ACC112 (cell line): ENCODE measurements at regions not wholly inside any gene's neighbourhood (a gene's known extent, or its start where the extent isn't known, plus 50 kb on each side); places are given as distances from the start of the nearest gene placed in this dataset.

Experiments
- H2AFZ ChIP-seq: fragments of 200-600 bp; sonication (generic); one replicate; pipeline ENCODE4 v1.6.0; 2017; ENCODE audit warnings: antibody characterized with exemption, low read length; ENCODE audit not compliant: unreplicated experiment
- H3K27ac ChIP-seq: fragments of 200-600 bp; sonication (generic); 2 replicates; pipeline ENCODE4 v1.5.1; 2014; ENCODE audit warnings: low read depth, mild to moderate bottlenecking, antibody characterized with exemption, low read length, moderate library complexity
- H3K27me3 ChIP-seq: fragments of 200-600 bp; sonication (generic); 2 replicates; pipeline ENCODE4 v1.6.1; 2014; ENCODE audit warnings: mild to moderate bottlenecking, antibody characterized with exemption, low read length, moderate library complexity, mixed read lengths; ENCODE audit not compliant: insufficient read depth
- H3K36me3 ChIP-seq: fragments of 200-600 bp; sonication (generic); 2 replicates; pipeline ENCODE4 v1.6.1; 2016; ENCODE audit warnings: mild to moderate bottlenecking, antibody characterized with exemption, low read length, moderate library complexity, mixed read lengths; ENCODE audit not compliant: insufficient read depth
- H3K4me1 ChIP-seq: fragments of 200-600 bp; sonication (generic); one replicate; pipeline ENCODE4 v1.6.1; 2016; ENCODE audit warnings: low read length, mixed read lengths; ENCODE audit not compliant: insufficient read depth, unreplicated experiment, control insufficient read depth
- H3K4me3 ChIP-seq: fragments of 200-600 bp; sonication (generic); 2 replicates; pipeline ENCODE4 v1.5.1; 2014; ENCODE audit warnings: mild to moderate bottlenecking, low read depth, low read length
- H3K79me2 ChIP-seq: fragments of 200-600 bp; sonication (generic); one replicate; pipeline ENCODE4 v1.6.0; 2016; ENCODE audit warnings: low read length; ENCODE audit not compliant: control insufficient read depth, unreplicated experiment, insufficient read depth

GRCh38 chrX:42976746-42977366, 198.9 kb upstream of the PPP1R2C start:
- no peaks in the 10 kb centered on the region for H3K4me1 ChIP-seq
- no peaks in the 10 kb centered on the region for H3K36me3 ChIP-seq
- no peak overlapping the region for H3K27ac ChIP-seq
- H3K79me2 ChIP-seq: no peaks in the 10 kb centered on the region
- no peak overlapping the region for H3K4me3 ChIP-seq
- no peak overlapping the region for H2AFZ ChIP-seq
- no peaks in the 10 kb centered on the region for H3K27me3 ChIP-seq

DNA sequence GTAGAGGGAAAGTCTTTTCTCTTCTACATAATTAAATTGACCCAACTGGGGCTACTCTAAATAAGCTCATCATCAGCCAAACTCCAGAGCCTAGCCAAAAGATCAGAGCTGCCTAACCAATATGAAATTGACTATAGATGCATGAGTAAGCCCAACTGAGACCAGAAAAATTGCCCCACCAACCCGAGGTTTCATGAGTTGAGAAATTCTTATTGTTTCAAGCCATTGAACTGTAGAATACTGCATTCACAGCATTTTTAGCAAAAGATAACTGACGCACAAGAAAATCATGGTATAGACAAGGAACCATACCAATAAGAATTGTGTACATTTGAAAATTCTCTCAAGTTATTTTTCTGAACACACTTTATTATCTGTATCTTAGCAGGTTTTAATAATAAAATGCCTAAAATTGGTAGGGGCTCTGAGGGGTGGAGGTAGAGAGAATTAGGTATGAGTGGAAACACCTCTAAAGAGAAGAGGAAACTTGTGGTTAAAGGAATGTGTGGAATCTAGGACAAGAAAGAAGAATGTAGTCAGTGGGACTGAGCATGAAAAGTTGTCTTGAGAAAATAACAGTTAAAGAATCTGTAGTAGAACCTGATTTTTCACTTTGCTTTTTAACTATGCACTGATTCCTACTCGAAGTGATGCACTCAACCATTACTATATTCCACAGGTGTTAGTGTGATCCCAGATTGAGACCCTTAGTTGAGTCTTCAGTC, 200.9 kb upstream of the PPP1R2C start:
- Histone ChIP-seq H3K79me2 (no peaks in the 10 kb centered on the region), H3K27me3 (no peaks in the 10 kb centered on the region), H2AFZ (no peak overlapping the region), H3K36me3 (no peaks in the 10 kb centered on the region), H3K4me3 (no peak overlapping the region), H3K4me1 (no peaks in the 10 kb centered on the region), H3K27ac (no peak overlapping the region)

DNA sequence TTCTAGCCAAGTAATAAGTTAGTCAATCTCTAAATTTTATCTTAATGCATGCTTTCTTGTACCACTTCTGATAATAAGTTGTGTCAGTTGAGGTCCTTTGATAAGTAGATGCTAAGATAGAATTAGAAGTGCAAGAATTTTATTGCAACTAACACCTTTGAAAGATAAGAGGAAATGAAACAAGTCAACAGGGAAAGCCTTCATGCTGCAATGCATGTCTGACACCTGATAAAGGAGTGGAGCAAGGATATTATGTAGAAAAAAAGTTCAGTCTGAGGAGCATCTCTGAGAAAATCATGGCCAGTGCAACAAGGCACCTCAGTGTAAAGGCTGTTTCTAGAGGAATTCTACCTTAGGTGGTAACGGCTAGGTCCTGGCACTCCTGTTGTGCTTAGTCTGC, 210.7 kb upstream of the PPP1R2C start:
- H3K79me2 ChIP-seq: no peaks in the 10 kb centered on the region
- H3K4me1 ChIP-seq: no peaks in the 10 kb centered on the region
- no peaks in the 10 kb centered on the region for H3K36me3 ChIP-seq
- no peak overlapping the region for H2AFZ ChIP-seq
- no peaks in the 10 kb centered on the region for H3K27me3 ChIP-seq
- H3K4me3 ChIP-seq: no peak overlapping the region
- no peak overlapping the region for H3K27ac ChIP-seq

GRCh38 chrX:42992199-42992943, 214.4 kb upstream of the PPP1R2C start:
- Histone ChIP-seq H3K27me3 (no peaks in the 10 kb centered on the region), H2AFZ (no peak overlapping the region), H3K36me3 (no peaks in the 10 kb centered on the region), H3K79me2 (no peaks in the 10 kb centered on the region), H3K4me3 (no peak overlapping the region), H3K4me1 (no peaks in the 10 kb centered on the region), H3K27ac (peak overlapping the region; percentile 29; the same call in 1 of the 2 replicates)

DNA sequence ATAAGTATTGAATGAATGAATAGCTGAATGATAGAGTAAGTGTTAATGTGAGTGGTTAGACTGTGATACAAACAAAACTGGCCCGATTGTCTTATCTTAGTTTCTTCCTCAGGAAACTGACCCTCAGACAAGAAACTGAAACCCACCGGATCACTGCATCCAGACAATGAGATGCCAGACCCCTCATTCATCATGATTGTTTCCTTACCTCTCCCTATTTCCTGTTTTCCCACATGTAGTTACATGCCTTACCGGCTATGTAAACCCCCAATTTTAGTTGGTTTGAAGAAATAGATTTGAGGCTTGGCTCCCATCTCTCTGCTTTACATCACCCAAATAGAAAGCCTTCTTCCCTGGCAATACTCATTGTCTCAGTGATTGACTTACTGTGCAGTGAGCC, 218.9 kb upstream of the PPP1R2C start:
- no peaks in the 10 kb centered on the region for H3K27me3 ChIP-seq
- no peaks in the 10 kb centered on the region for H3K4me1 ChIP-seq
- no peaks in the 10 kb centered on the region for H3K79me2 ChIP-seq
- no peak overlapping the region for H3K4me3 ChIP-seq
- H3K36me3 ChIP-seq: no peaks in the 10 kb centered on the region
- no peak overlapping the region for H2AFZ ChIP-seq
- no peak overlapping the region for H3K27ac ChIP-seq

GRCh38 chrX:43000121-43000520, 222.2 kb upstream of the PPP1R2C start:
- H3K79me2 ChIP-seq: no peaks in the 10 kb centered on the region
- no peak overlapping the region for H3K4me3 ChIP-seq
- no peaks in the 10 kb centered on the region for H3K4me1 ChIP-seq
- no peaks in the 10 kb centered on the region for H3K27me3 ChIP-seq
- H3K27ac ChIP-seq: no peak overlapping the region
- no peaks in the 10 kb centered on the region for H3K36me3 ChIP-seq
- H2AFZ ChIP-seq: no peak overlapping the region

DNA sequence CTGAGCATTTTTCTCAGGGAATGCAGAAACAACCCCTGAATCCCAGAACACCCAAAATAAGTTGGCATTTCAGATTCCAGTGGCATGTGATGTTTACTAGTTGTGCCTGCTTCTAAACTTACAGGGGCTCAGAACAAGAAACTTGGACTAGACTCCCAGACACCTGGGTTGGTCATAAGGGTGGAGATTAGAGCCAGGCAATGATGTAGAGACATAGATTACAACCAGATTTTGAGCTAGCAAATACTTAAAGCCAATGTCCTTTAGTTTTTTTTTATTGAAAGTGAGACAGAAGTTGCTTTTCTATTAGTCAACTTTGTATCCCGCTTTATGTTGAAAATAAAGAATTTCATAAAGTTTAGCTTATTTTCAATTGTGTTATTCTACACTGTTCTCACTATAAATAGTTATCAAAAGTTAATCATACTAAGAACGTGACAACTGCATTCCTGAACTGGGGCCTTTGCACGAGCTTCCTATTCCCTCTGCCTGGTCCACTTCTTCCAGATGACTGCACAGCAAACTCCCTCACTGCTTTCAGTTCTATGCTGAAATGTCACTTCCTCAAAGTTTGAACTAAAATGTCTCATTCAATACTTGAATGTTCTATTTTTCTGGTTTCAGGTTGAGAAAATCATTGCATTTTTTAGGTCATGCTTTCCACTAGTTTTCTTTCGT, 224.7 kb upstream of the PPP1R2C start:
- H2AFZ ChIP-seq: no peak overlapping the region
- no peaks in the 10 kb centered on the region for H3K27me3 ChIP-seq
- no peak overlapping the region for H3K4me3 ChIP-seq
- H3K79me2 ChIP-seq: no peaks in the 10 kb centered on the region
- H3K27ac ChIP-seq: no peak overlapping the region
- no peaks in the 10 kb centered on the region for H3K36me3 ChIP-seq
- H3K4me1 ChIP-seq: no peaks in the 10 kb centered on the region

DNA sequence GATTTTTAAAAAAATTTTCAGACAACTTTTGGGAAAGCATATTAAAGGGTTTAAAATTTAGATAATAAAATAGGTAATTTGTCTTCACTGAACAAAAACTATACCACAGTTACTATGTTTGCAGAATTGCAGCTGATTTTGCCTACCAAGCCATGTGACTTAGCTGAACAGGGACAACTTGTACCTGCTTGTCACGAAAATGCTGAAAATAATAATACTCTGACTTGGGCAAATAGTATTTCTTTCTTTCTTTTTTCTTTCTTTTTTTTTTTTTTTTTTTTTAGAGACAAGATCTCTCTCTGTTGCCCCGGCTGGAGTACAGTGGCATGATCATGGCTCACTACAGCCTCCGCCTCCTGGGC, 225.2 kb upstream of the PPP1R2C start:
- Histone ChIP-seq H2AFZ (no peak overlapping the region), H3K4me3 (no peak overlapping the region), H3K4me1 (no peaks in the 10 kb centered on the region), H3K36me3 (no peaks in the 10 kb centered on the region), H3K79me2 (no peaks in the 10 kb centered on the region), H3K27ac (no peak overlapping the region), H3K27me3 (no peaks in the 10 kb centered on the region)

DNA sequence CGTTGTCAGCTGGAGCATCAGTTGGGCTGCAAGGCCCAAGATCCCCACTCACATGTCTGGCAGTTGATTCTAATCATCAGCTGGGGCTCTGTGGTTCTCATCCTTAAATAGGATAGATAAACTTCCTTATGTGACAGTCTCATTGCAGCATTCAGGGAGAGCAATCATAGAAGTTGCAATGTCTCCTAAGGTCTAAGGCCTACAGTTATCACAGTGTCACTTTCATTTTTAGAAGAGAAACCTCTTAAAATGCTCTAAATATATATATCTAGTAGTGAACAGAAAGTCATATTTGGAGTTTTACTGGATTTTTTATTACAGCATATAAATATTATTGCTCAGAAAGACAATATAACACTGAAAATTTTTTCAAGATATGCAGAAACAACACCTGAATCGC, 226.0 kb upstream of the PPP1R2C start:
- Histone ChIP-seq H3K36me3 (no peaks in the 10 kb centered on the region), H3K27ac (no peak overlapping the region), H3K79me2 (no peaks in the 10 kb centered on the region), H3K27me3 (no peaks in the 10 kb centered on the region), H3K4me1 (no peaks in the 10 kb centered on the region), H3K4me3 (no peak overlapping the region), H2AFZ (no peak overlapping the region)

- H3K27me3 ChIP-seq: no peaks in the 10 kb centered on the region
- H3K27ac ChIP-seq: no peak overlapping the region
- H2AFZ ChIP-seq: no peak overlapping the region
- no peaks in the 10 kb centered on the region for H3K4me1 ChIP-seq
- H3K36me3 ChIP-seq: no peaks in the 10 kb centered on the region
- H3K79me2 ChIP-seq: no peaks in the 10 kb centered on the region
- H3K4me3 ChIP-seq: no peak overlapping the region
Measured at GRCh38 chrX:43005561-43005960, 227.6 kb upstream of the PPP1R2C start.
